ENCODE measurements at regions not wholly inside any gene's neighbourhood (a gene's known extent, or its start where the extent isn't known, plus 50 kb on each side); places are given as distances from the start of the nearest gene placed in this dataset.

DNA sequence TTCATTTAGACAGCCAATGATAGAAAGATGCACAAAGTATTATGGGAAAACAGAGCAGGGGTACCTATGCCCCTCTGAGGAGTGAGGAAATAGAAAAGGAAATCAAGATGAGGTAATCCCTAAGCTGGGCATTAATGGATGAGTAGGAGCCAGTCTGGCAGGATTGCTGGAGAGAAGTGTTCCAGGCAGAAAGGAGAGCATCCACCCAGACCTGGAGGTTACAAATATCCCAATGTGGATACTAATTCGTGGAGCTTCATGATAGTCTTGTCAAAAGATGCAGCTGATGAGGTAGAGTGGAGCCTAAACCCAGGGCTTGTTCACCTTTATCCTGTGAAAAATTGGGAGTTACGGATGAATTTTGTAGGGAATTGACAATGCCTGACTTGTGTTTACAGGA, 328.0 kb downstream of the ZNF608 start:
- TF ChIP-seq, protein P1, sequence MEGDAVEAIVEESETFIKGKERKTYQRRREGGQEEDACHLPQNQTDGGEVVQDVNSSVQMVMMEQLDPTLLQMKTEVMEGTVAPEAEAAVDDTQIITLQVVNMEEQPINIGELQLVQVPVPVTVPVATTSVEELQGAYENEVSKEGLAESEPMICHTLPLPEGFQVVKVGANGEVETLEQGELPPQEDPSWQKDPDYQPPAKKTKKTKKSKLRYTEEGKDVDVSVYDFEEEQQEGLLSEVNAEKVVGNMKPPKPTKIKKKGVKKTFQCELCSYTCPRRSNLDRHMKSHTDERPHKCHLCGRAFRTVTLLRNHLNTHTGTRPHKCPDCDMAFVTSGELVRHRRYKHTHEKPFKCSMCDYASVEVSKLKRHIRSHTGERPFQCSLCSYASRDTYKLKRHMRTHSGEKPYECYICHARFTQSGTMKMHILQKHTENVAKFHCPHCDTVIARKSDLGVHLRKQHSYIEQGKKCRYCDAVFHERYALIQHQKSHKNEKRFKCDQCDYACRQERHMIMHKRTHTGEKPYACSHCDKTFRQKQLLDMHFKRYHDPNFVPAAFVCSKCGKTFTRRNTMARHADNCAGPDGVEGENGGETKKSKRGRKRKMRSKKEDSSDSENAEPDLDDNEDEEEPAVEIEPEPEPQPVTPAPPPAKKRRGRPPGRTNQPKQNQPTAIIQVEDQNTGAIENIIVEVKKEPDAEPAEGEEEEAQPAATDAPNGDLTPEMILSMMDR (IDR thresholded peaks at IDR 0.05): no peak
- TF ChIP-seq POLR2A (IDR thresholded peaks at IDR 0.05): no peak
